Fibroblast of the aortic adventitia (primary cell): ENCODE measurements at regions not wholly inside any gene's neighbourhood (a gene's known extent, or its start where the extent isn't known, plus 50 kb on each side); places are given as distances from the start of the nearest gene placed in this dataset.

ENCODE experiments used
- DNase-seq: peaks from one replicate; pipeline ENCODE4 v3.0.0-alpha.2; 2010; ENCODE audit warnings: low read depth
- H3K4me3 ChIP-seq: 2 replicates; pipeline ENCODE4 v1.5.1; 2011; ENCODE audit warnings: low read depth, mild to moderate bottlenecking, control low read depth, low read length, moderate library complexity
- CTCF ChIP-seq: IDR thresholded peaks from 2 replicates; pipeline ENCODE4 v1.5.1; 2011; ENCODE audit warnings: mild to moderate bottlenecking, low read length, control low read depth, inconsistent platforms; ENCODE audit not compliant: insufficient read depth

GRCh38 chr18:25962919-25963318 lies 127.5 kb downstream of the SS18 start:
- no peak for DNase-seq
- no peak overlapping the region for H3K4me3 ChIP-seq
- no peak for TF ChIP-seq CTCF

DNA sequence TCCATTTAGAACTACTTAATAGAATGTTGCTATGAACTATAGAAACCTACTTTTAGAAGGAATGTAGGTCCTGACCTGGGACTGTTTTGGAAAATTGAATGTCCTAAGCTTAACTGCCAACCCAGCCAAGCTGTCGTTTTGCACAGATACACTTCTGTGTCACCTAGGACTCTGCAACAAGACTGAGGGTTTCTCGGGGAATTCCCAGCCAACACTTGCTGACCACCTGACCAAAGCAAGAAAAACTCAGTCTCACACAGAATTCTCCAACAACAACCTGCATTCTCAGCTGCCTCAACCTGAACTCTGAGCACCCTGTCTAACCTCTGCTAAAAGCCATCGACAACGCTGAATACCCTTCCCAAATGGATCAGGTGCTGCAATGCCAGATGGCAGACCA lies 128.2 kb downstream of the SS18 start:
- DNase-seq: no peak
- no peak for TF ChIP-seq CTCF
- no peak overlapping the region for H3K4me3 ChIP-seq

DNA sequence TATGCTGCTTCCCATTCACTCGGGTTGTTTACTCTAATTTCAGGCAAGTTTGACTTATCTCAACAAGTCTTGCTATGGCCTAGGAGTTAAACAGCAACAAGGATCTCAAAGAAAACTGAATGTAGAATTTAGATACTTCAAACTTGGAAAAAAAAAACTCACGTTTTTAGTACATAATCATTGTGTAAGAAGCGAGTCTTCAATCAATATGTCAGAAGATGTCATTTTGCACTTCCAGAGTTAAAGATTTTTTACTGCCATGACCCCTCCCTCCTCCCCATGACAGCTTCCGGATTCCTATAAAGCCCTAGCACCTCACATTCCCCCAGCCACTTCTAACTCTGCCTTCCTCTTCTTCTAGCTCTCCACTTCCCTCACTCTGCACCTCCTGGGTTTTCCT lies 133.4 kb downstream of the SS18 start:
- no peak overlapping the region for H3K4me3 ChIP-seq
- DNase-seq: no peak
- no peak for TF ChIP-seq CTCF

DNA sequence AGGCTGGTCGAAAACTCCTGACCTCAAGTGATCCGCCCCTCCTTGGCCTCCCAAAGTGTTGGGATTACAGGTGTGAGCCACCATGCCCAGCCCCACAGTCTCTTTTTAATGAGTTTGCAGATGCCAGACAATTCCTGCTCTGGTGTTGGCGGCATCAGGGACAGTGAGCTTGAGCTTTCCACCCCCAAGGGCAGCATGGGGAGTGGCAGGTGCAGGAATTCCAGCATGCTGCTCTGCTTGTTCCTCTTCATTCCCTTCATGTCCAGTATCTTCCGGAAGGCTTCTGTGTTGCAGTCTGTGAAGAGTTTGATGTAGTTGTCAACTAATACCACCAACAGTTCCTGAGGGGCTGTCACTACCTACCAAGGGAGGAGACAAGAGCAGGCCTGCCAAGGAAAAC lies 137.3 kb downstream of the SS18 start:
- no peak for DNase-seq
- no peak for TF ChIP-seq CTCF
- no peak overlapping the region for H3K4me3 ChIP-seq

GRCh38 chr18:25950321-25950720 lies 140.1 kb downstream of the SS18 start:
- H3K4me3 ChIP-seq: no peak overlapping the region
- DNase-seq: no peak
- TF ChIP-seq CTCF: no peak

- DNase-seq: no peak
- TF ChIP-seq CTCF: no peak
- no peak overlapping the region for H3K4me3 ChIP-seq
Observed at GRCh38 chr18:25946540-25946939, 143.9 kb downstream of the SS18 start.

DNA sequence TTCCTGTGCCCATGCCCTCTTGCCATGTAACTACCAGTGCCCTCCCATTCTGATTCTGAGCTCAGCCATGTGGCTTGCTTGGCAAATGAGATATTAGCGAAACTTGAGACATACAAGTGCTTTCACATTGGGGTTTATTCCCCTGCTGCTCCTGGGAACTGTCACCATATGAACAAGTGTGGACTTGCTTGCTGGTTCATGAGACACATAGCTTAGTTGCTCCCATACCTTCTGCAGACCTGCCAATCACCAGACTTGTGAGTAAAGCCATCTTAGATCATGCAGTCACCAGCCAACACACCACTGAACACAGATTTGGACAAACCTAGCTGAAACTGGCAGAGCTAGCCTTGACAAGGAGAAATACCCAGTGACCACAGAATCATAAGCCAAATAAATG lies 155.1 kb downstream of the SS18 start:
- TF ChIP-seq CTCF: no peak
- no peak for DNase-seq
- H3K4me3 ChIP-seq: no peak overlapping the region
